Hypothalamus (tissue), 51 donors: ENCODE measurements at regions not wholly inside any gene's neighbourhood (a gene's known extent, or its start where the extent isn't known, plus 50 kb on each side); places are given as distances from the start of the nearest gene placed in this dataset.
"Not testable (repeated sequence)": the region's sequence is repeated elsewhere in the genome, so short reads cannot be mapped to it uniquely, and the experiment has no call there.

Experiments used
- DNase-seq, 51 donors: peaks; one replicate each; lab custom pipeline; 2025; lab: John Stamatoyannopoulos, UW

DNA sequence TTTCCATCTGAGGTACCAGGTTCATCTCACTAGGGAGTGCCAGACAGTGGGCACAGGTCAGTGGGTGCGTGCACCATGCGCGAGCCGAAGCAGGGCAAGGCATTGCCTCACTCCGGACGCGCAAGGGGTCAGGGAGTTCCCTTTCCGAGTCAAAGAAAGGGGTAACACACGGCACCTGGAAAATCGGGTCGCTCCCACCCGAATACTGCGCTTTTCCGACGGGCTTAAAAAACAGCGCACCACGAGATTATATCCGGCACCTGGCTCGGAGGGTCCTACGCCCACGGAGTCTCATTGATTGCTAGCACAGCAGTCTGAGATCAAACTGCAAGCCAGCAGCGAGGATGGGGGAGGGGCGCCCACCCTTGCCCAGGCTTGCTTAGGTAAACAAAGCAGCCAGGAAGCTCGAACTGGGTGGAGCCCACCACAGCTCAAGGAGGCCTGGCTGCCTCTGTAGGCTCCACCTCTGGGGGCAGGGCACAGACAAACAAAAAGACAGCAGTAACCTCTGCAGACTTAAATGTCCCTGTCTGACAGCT is 242.5 kb downstream of the CYLC2 start:
- DNase-seq: not testable (repeated sequence)

DNA sequence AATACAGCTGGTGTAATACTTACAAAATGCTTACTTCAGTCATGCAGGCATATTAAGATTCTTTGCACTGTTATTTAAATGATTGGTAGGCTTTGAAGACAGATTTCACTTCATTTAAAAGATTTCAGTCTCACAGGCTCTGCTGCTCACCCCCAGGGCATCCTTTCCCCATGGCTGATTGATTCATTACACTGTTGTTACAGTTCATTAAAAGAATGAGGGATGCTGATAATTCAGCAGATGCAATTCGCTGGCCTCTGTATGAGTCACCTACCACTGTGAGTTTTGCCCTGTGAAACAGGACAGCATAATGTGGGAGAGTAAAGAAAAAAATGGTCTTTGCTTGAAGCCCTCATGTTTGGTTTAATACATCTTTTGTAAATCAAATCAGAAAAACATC is 246.9 kb downstream of the CYLC2 start:
- DNase-seq: no peak

GRCh38 chr9:103242486-103242885 is 247.4 kb downstream of the CYLC2 start:
- no peak for DNase-seq

GRCh38 chr9:103243553-103243952 is 248.4 kb downstream of the CYLC2 start:
- DNase-seq: no peak

DNA sequence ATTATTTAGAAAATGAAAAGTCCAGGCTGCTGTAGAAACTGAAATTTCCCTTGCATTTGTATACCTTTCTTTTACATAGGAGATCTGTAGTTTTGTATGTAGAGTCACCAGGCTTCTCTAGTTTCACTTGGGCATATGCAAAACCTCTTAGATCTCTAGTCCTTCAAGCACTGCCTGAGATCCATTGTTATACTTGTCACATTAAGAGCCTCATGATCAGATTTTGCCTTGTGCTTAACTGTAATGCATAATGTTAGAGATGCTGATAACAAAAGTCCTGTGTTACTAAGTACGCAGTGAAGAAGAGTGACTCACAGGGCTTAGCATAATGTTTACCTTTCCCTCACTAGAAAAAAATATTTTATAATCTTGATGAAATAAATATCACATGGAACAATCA is 250.2 kb downstream of the CYLC2 start:
- no peak for DNase-seq

DNA sequence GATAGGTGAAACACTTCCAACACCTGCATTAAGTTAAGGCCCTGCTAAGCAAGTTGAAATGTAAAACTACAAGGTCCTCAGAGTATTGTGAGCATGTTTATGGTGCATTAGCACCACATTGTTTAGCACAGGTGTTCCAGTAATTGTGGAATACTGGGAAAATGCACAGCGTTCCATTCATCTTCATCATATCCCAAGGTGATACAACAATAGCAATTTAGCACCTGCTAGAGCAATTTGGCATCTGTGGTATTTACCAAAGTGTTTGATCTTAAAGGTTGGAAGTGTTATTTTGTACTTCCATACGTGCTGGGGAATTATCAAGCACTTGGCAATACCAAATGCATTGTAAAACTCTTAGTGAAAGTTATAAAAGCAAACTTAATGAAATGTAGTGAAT is 266.8 kb downstream of the CYLC2 start:
- no peak for DNase-seq

DNA sequence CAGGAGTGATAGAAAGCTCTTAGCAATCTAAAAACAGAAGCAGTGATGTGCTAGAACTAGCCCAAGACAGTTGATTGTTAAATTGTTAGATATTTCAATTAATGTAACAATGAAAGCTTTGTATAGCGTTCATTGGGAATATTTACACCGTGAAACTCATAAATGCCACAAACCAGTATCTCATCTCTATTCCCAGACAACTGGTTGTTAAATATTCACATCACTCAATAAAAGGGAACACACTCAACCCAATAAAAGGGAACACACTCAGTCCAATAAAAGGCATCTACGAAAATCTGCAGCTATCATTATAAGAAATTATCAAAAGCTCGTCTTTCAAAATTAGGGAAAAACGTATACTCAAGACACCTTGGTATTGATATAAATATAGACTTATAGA is 270.9 kb downstream of the CYLC2 start:
- DNase-seq: no peak

- DNase-seq: no peak
These were observed 282.1 kb downstream of the CYLC2 start for GRCh38 chr9:103277240-103277639.

DNA sequence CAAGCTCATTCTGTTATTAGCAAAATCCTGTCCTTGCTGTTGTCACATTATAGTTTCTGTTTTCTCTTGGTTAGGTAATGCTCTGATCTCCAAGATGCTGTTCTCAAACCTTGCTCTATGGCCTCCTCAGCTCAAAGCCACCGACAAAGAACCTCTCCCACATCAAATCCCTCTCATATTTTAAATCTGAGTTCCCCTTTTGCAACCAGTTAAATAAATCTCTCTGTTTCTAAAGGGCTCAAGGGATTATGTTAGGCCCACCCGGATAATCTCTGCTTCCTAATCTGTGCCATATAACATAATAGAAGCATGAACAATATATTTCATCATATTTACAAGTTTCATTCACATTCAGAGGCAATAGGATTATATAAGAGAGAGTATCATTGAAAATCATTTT is 286.0 kb downstream of the CYLC2 start:
- DNase-seq: no peak

DNA sequence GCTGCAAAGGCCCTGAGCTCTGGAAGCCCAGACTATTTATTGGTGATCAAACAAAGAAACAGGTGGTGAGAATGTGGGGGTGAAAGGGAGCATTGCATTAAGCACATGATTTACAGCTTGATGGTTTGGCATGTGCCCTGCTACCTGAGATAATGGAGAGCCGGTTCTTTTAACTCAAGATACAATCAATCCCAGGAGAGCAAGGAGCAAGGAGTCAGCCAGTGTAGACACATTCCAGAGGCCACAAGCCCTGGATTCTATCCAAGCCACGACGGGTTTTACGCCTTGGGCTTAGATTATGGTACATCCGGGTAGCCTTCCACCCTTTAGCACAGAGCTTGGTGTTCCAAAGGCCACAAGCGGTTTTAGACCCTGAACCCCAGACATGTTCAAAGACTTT is 292.2 kb downstream of the CYLC2 start:
- no peak for DNase-seq

DNA sequence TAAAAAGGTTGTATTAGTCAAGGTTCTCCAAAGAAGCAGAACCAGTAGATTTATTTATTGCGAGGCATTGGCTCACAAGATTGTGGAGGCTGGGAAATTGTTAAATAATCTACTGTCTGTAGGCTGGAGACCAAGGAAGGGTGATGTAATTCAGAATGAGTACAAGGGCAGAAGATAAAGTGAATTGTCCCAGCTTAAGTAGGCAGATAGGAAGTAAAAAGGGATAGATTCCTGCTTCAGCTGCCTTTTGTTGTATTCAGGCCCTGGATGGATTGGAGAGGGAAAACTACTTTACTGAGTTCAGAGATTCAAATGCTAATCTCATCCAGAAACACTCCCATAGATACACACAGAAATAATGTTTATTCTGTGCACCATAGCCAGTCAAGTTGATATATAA is 301.1 kb downstream of the CYLC2 start:
- no peak for DNase-seq

- no peak for DNase-seq
These were observed 305.9 kb downstream of the CYLC2 start for GRCh38 chr9:103301051-103301450.

GRCh38 chr9:103304797-103305196 is 309.7 kb downstream of the CYLC2 start:
- DNase-seq: no peak

DNA sequence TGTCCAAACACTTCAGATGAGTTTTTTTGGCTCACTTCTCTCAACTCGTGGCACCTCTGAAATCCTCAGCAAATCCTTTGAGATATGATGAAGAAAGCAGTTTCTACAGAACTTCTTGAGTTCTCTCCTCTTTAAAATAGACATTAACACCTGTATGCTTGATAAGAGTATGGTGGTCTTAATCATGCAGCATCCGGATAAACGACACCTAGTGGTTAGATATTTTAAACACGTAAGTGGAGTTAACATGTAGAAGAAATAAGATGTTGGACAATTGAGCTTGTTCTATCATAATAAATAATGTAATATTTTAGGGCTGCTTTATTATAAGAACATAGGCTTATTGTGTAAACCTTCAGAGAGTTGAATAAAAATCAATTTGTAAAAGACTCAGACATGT is 324.8 kb downstream of the CYLC2 start:
- no peak for DNase-seq

- DNase-seq: no peak
These were observed 328.6 kb downstream of the CYLC2 start for GRCh38 chr9:103323699-103324098.

DNA sequence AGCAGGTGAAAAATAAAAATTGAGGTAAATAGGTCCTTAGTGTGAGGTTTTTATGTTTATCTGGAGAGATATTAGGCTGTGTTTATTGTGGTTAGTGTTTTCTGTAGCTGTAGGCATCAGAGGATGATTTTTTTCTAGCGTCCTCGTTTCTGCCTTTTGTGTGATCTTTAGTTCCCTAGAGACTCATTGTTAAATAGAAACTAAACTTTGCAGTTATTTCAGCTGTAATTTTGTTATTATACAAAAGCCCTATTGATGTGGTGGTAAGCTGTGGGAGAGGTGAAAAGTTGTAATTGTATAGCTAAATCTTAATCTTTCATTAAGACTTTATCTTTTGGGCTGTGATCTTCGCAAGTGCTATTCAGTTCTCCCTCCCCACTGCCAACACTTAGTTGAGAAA is 340.3 kb downstream of the CYLC2 start:
- DNase-seq: no peak

DNA sequence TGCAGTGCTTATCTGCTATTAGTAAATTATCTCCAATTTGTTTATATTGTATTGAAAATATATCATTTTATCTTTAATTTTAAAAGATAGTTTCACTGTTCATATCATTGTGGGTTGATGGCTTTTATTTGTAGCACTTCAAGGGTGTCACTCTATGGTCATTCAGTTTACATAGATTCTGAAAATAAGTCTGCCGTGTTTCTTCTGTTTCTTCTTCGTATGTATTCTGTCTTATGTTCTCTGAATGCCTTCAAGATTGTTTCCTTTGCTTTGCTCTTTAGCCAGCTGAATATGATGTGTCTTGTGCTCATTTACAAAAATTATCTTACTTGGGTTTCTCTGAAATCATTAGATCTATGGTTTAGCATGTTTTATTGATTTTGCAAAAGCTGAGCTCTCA is 359.9 kb downstream of the CYLC2 start:
- no peak for DNase-seq

- DNase-seq: not testable (repeated sequence)
These were observed 362.8 kb downstream of the CYLC2 start for GRCh38 chr9:103357980-103358379.

GRCh38 chr9:103361906-103362305 is 366.8 kb downstream of the CYLC2 start:
- DNase-seq: no peak

- no peak for DNase-seq
These were observed 367.9 kb downstream of the CYLC2 start for GRCh38 chr9:103362986-103363385.

- DNase-seq: no peak
These were observed 369.6 kb downstream of the CYLC2 start for GRCh38 chr9:103364753-103365152.

DNA sequence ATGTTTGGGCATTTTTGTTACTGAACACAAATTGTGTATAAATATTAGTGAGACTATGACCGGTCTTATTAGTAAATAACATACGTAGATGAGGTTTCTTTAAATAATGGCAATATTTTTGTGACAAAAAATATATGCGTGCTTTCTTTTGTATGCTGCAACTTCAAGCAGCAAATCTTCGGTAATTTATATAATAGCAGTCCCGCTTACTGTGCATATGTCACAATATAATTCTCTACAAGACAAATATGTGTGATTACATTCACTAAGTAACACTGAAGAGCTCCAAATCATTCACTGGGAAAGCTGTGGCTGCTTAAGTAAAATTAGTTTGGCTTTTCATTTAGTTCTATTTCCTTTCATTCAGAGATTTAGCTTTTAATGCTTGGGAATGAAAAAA is 376.0 kb downstream of the CYLC2 start:
- no peak for DNase-seq

DNA sequence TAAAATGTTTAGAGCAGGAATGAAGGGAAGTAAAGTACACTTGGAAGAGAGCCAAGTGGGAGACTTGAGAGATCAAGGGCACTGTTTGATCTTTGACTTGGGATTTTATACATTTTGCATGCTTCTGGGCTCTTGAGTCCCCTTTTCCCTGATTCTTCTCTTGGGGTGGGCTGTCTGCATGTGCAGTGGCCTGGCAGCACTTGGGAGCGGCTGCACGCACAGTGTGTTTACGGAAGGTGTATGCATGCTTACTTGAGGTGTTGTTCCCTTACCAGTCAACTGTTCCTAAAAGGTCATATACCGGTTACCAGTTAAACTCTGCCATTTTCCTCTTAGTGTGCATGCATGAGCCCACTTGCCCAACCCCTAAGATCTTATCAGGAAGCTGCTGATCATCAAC is 377.7 kb downstream of the CYLC2 start:
- DNase-seq: no peak

GRCh38 chr9:103377667-103378066 is 382.5 kb downstream of the CYLC2 start:
- DNase-seq: no peak
